Gastroesophageal sphincter (tissue), 3 donors: ENCODE measurements at regions not wholly inside any gene's neighbourhood (a gene's known extent, or its start where the extent isn't known, plus 50 kb on each side); places are given as distances from the start of the nearest gene placed in this dataset.
A peak's percentile ranks its signal among the peaks of the same experiment; 100 is the strongest.

Experiments used
- CTCF ChIP-seq, 4 experiments: fragments of 200-600 bp in 2 of 4; fragments of 450-650 bp in 2 of 4; sonication (generic) in 1 of 4; IDR thresholded peaks; one replicate each; pipeline ENCODE4 v1.5.1; 2017 to 2019; ENCODE audit warnings: antibody characterized with exemption in 4 of 4, mild to moderate bottlenecking in 2 of 4, moderate library complexity in 2 of 4
- EP300 ChIP-seq: sonication (generic); formaldehyde crosslinking; IDR thresholded peaks from one replicate; pipeline ENCODE4 v1.6.1; 2017; ENCODE audit warnings: antibody characterized with exemption, mild to moderate bottlenecking
- POLR2A ChIP-seq, 2 donors: fragments of 450-650 bp; IDR thresholded peaks; one replicate each; pipeline ENCODE4 v1.6.1; 2017; ENCODE audit warnings: antibody characterized with exemption in 2 of 2, mild to moderate bottlenecking in 2 of 2, moderate library complexity in 1 of 2
- POLR2AphosphoS5 ChIP-seq: sonication (generic); formaldehyde crosslinking; IDR thresholded peaks from one replicate; pipeline ENCODE4 v1.6.1; 2017; ENCODE audit warnings: antibody characterized with exemption

GRCh38 chr5:34511915-34512314 lies 144.2 kb upstream of the RAI14 start:
- TF ChIP-seq CTCF (IDR thresholded peaks at IDR 0.05) (no peak), EP300 (no peak), POLR2AphosphoS5 (peak; percentile 25), POLR2A (IDR thresholded peaks at IDR 0.05) (no peak)
